ENCODE measurements at regions not wholly inside any gene's neighbourhood (a gene's known extent, or its start where the extent isn't known, plus 50 kb on each side); places are given as distances from the start of the nearest gene placed in this dataset.

GRCh38 chr17:77724876-77725615 lies 233.5 kb upstream of the TNRC6C start:
- TF ChIP-seq CTCF (IDR thresholded peaks at IDR 0.05) (no peak), POLR2A (IDR thresholded peaks at IDR 0.05) (no peak)

All from breast epithelium (tissue), 3 donors.